ENCODE measurements at regions not wholly inside any gene's neighbourhood (a gene's known extent, or its start where the extent isn't known, plus 50 kb on each side); places are given as distances from the start of the nearest gene placed in this dataset.
"Not testable (repeated sequence)": the region's sequence is repeated elsewhere in the genome, so short reads cannot be mapped to it uniquely, and the experiment has no call there.

DNA sequence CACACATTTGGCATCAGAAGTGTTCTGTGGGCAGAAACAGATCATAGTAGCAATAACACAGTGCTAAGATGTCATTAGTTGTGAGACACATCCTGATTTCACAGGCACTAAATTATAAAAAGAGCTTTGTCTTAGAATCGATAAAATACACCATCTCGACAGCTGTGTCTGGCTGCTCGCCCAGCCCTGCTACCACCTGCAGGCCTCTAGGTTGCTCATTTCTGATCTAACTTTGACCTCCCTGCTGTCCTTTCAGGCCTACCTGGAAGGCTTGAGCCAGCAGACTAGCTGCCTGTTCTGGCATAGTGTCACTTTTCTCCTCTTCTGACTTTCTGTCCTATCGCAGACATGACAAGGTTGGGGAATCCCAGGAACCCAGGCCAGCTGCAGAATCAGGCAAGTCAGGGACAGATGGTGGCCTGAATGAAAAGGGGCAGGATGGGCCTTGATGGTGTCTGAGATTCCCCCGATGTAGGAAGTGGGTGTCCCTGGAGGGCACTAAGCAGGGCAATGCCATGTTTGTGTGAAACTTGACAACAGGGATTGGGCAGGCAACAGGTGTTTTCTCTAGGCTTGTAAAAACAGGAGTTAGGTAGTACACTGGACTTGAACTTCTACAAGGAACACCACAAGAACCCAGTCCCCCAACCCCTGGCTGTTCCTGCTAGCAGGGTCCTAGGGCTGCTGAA is 66.6 kb upstream of the RHOU start:
- no peak for DNase-seq

DNA sequence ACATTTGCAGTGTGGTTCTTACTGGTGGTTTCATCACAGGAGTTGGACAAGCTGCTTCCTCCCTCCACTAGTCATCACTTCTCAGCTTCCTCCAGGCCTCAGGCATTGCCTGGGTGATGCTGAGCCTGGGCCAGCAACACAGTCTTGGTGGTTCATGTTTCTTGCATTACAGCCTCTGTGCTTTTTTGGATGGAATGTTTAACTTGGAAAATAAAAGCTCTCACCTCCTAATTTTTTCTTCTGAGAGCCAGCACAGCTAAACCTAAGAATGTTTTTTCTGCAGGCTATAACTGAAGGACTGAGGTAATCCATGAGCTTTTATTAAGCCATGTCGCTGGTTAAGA is 66.1 kb upstream of the RHOU start:
- DNase-seq = no peak

DNA sequence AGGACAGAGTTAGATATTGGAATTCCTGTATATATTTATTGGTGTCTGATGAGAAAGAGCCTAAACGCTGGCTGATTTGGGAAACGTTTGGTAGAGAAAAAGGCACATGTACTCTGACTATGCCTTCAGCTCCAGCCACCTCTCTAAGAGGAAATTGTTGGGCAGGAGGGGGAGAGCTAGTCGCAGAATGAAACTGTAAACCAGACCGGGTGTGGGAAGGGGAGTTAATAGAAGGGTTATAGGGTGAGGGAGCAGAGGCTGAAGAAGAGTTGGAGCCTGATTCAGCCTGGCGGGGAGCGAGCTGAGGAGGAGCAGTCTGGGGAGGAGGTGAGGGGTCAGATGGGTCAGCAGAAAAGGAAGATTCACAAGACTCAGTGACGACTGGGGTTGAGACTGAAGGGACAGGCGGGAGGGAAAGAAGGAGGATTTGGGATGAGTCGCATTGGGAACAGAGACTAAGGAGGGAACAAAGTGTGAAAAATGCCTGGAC is 54.2 kb upstream of the RHOU start:
- DNase-seq = not testable (repeated sequence)

DNA sequence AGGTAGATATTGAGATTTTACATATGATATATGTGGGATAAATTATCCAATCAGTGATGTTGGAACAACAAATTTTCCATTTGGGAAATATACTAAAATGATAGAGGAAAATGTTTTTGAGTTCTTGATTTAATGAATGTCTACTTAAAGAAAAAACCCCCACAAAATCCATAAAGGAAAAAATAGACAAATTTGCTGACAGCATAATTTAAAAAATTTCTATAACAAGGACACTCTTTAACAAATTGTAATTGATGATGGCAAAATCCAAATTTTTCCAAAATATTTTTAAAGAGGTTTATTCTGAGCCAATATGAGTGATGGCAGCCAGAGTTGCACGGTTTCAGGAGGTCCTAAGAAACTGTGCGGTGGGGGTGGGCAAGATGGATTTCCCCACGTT is 51.9 kb upstream of the RHOU start:
- no peak for DNase-seq

DNA sequence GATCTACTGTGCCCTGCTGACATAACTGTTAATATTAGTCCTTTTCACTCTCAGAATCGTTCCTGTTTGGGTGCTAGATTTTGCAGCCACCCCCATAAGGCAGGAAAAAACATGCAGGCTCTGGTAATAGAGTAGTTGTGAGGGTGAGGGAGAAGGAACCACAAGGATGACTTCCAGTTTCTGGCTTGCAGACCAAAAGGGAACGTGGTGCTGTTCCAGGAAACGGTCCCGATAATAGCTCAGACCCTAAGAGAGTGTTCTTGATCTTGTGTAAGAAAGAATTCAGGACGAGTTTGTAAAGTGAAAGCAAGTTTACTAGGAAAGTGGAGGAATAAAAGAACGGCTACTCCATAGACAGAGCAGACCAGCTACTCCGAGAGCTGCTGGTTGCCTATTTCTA is 50.7 kb upstream of the RHOU start:
- DNase-seq = no peak

DNA sequence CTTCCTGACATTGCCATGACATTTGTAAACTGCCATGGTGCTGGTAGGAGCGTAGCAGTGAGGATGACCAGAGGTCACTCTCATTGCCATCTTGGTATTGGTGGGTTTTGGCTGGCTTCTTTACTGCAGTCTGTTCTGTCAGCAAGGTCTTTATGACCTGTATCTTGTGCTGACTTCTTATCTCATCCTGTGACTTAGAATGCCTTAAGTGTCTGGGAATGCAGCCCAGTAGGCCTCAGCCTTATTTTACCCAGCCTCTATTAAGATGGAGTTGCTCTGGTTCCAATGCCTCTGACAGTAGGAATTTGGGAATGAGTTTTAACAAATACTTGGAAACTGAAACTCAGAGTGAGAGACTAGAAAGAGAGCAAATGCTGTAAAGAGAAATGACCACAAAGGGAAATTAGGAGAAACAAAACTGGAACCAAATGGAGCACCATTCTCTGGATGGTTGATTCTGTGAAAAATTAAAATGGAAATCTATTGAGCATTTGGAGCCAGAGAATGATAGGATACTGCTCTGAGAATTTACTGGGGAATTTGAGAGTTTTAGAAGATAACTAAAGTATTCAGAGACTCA is 50.1 kb upstream of the RHOU start:
- DNase-seq = no peak

All from right lung (tissue), 2 donors.